ENCODE measurements at regions not wholly inside any gene's neighbourhood (a gene's known extent, or its start where the extent isn't known, plus 50 kb on each side); places are given as distances from the start of the nearest gene placed in this dataset.

- Histone ChIP-seq H3K9me2 (ENCODE audit: insufficient read depth) (no peaks in the 10 kb centered on the region), H4K20me1 (ENCODE audit: insufficient read depth) (no peaks in the 10 kb centered on the region), H2AFZ (no peak overlapping the region), H3F3A (ENCODE audit: insufficient read depth, low read depth) (no peaks in the 10 kb centered on the region), H3K27ac (no peak overlapping the region), H3K36me3 (ENCODE audit: low read depth) (no peaks in the 10 kb centered on the region), H3K79me2 (ENCODE audit: low read depth) (no peaks in the 10 kb centered on the region), H3K9me3 (ENCODE audit: insufficient read depth, low read depth) (no peaks in the 10 kb centered on the region), H3K27me3 (ENCODE audit: insufficient read depth, low read depth) (no peaks in the 10 kb centered on the region), H3K4me1 (replicated peaks; ENCODE audit: insufficient read depth) (no peaks in the 10 kb centered on the region), H3K4me3 (no peak overlapping the region), H3K4me2 (no peak overlapping the region)
- no peak for DNase-seq
- intact Hi-C loops (cut with micrococcal nuclease; ENCODE audit: unreplicated experiment) = no loop called here
- TF ChIP-seq CTCF (conservative IDR thresholded peaks at IDR 0.05) (no peak), EZH2 (IDR thresholded peaks at IDR 0.05; ENCODE audit: low read depth) (no peak)
- CTCF ChIA-PET = no interaction called here
- BruUV-seq (replicated peaks) = no TSS peak
- POLR2A ChIA-PET (ENCODE audit: unreplicated experiment) = no interaction called here
Observed at GRCh38 chr2:145741636-145742035, 1221.7 kb upstream of the ZEB2 start.

GRCh38 chr2:145741181-145741580 is 1221.3 kb upstream of the ZEB2 start:
- H3K9me2 ChIP-seq (ENCODE audit: insufficient read depth) = no peaks in the 10 kb centered on the region
- no TSS peak for BruUV-seq (replicated peaks)
- H3K79me2 ChIP-seq (ENCODE audit: low read depth) = no peaks in the 10 kb centered on the region
- no peaks in the 10 kb centered on the region for H3K4me1 ChIP-seq (replicated peaks; ENCODE audit: insufficient read depth)
- no peaks in the 10 kb centered on the region for H3K36me3 ChIP-seq (ENCODE audit: low read depth)
- no peaks in the 10 kb centered on the region for H3F3A ChIP-seq (ENCODE audit: insufficient read depth, low read depth)
- CTCF ChIA-PET = no interaction called here
- no peak overlapping the region for H3K4me3 ChIP-seq
- H3K27me3 ChIP-seq (ENCODE audit: insufficient read depth, low read depth) = no peaks in the 10 kb centered on the region
- intact Hi-C loops (cut with micrococcal nuclease; ENCODE audit: unreplicated experiment) = no loop called here
- no peak overlapping the region for H3K4me2 ChIP-seq
- no peaks in the 10 kb centered on the region for H3K9me3 ChIP-seq (ENCODE audit: insufficient read depth, low read depth)
- H4K20me1 ChIP-seq (ENCODE audit: insufficient read depth) = no peaks in the 10 kb centered on the region
- H3K27ac ChIP-seq = no peak overlapping the region
- POLR2A ChIA-PET (ENCODE audit: unreplicated experiment) = no interaction called here
- no peak for TF ChIP-seq CTCF (conservative IDR thresholded peaks at IDR 0.05)
- TF ChIP-seq EZH2 (IDR thresholded peaks at IDR 0.05; ENCODE audit: low read depth) = no peak
- no peak overlapping the region for H2AFZ ChIP-seq
- no peak for DNase-seq

- peak overlapping the region; percentile 49; the same call in 1 of the 2 replicates for H2AFZ ChIP-seq
- H3K27ac ChIP-seq = no peak overlapping the region
Observed at GRCh38 chr2:145740302-145740701, 1220.4 kb upstream of the ZEB2 start.

More at GRCh38 chr2:145740302-145740701, 1220.4 kb upstream of the ZEB2 start:
- no peaks in the 10 kb centered on the region for H3F3A ChIP-seq (ENCODE audit: insufficient read depth, low read depth)
- TF ChIP-seq CTCF (conservative IDR thresholded peaks at IDR 0.05) (no peak), EZH2 (IDR thresholded peaks at IDR 0.05; ENCODE audit: low read depth) (no peak)
- no peaks in the 10 kb centered on the region for H3K36me3 ChIP-seq (ENCODE audit: low read depth)
- no peaks in the 10 kb centered on the region for H3K9me2 ChIP-seq (ENCODE audit: insufficient read depth)
- no peaks in the 10 kb centered on the region for H3K79me2 ChIP-seq (ENCODE audit: low read depth)
- H3K27me3 ChIP-seq (ENCODE audit: insufficient read depth, low read depth) = no peaks in the 10 kb centered on the region
- H3K4me3 ChIP-seq = no peak overlapping the region
- ChIA-PET CTCF (no interaction called here), POLR2A (ENCODE audit: unreplicated experiment) (no interaction called here)
- H4K20me1 ChIP-seq (ENCODE audit: insufficient read depth) = no peaks in the 10 kb centered on the region
- no peak for DNase-seq
- BruUV-seq (replicated peaks) = no TSS peak
- no peaks in the 10 kb centered on the region for H3K9me3 ChIP-seq (ENCODE audit: insufficient read depth, low read depth)
- H3K4me1 ChIP-seq (replicated peaks; ENCODE audit: insufficient read depth) = no peaks in the 10 kb centered on the region
- intact Hi-C loops (cut with micrococcal nuclease; ENCODE audit: unreplicated experiment) = no loop called here
- no peak overlapping the region for H3K4me2 ChIP-seq
